IMR-90 (cell line): ENCODE measurements at regions not wholly inside any gene's neighbourhood (a gene's known extent, or its start where the extent isn't known, plus 50 kb on each side); places are given as distances from the start of the nearest gene placed in this dataset.

Source experiments
- ATAC-seq: fragments of 200-7000 bp; cut with Tn5 transposase; 2 replicates; pipeline ENCODE4 v1.9.1; 2020; ENCODE audit warnings: low read depth, mild to moderate bottlenecking, moderate library complexity
- BruUV-seq: library from RNA; stranded (reverse); fragments of 400-500 nt; replicated peaks from 2 replicates; lab custom pipeline; 2021; lab: Mats Ljungman, UMichigan
- CTCF ChIA-PET: fragments of 300-600 bp; formaldehyde crosslinking; extraction: SDS; loops from one replicate; lab custom pipeline; 2021; ENCODE audit warnings: antibody characterized with exemption; lab: Yijun Ruan, JAX
- POLR2A ChIA-PET: fragments of 300-600 bp; sonication (Branson Sonifier 250); formaldehyde crosslinking; loops from one replicate; lab custom pipeline; 2022; ENCODE audit warnings: antibody characterized with exemption; ENCODE audit not compliant: unreplicated experiment; lab: Charles Lee
- DNase-seq: peaks from one replicate; pipeline ENCODE4 v3.0.0; 2013
- H2AFZ ChIP-seq: replicated peaks from 2 replicates; pipeline ENCODE3; 2013; ENCODE audit warnings: low read length, mild to moderate bottlenecking; ENCODE audit not compliant: poor library complexity
- H2AK5ac ChIP-seq: 2 replicates; pipeline ENCODE4 v1.6.1; 2013; ENCODE audit warnings: low read depth, low read length, inconsistent platforms
- H2AK9ac ChIP-seq: replicated peaks from 2 replicates; pipeline ENCODE3; 2013; ENCODE audit warnings: mild to moderate bottlenecking, low read depth, low read length, moderate library complexity; ENCODE audit not compliant: poor library complexity
- H2BK120ac ChIP-seq: 2 replicates; pipeline ENCODE4 v1.6.1; 2013; ENCODE audit warnings: low read depth, low read length, inconsistent platforms
- H2BK15ac ChIP-seq: 3 replicates; pipeline ENCODE4 v1.6.1; 2013; ENCODE audit warnings: low read depth, low read length, inconsistent platforms
- H2BK20ac ChIP-seq: 2 replicates; pipeline ENCODE4 v1.6.1; 2013; ENCODE audit warnings: low read depth, mild to moderate bottlenecking, inconsistent platforms, low read length, moderate library complexity
- H2BK5ac ChIP-seq: 2 replicates; pipeline ENCODE4 v1.6.1; 2013; ENCODE audit warnings: mild to moderate bottlenecking, low read depth, low read length, inconsistent platforms; ENCODE audit not compliant: poor library complexity, severe bottlenecking
- H3K14ac ChIP-seq: replicated peaks from 2 replicates; pipeline ENCODE4 v1.6.1; 2013; ENCODE audit warnings: low read depth, low read length, inconsistent platforms
- H3K18ac ChIP-seq: 2 replicates; pipeline ENCODE4 v1.6.1; 2013; ENCODE audit warnings: low read depth, low read length, control low read depth
- H3K23ac ChIP-seq: 2 replicates; pipeline ENCODE4 v1.6.1; 2013; ENCODE audit warnings: low read depth, low read length, inconsistent platforms
- H3K27ac ChIP-seq: 2 replicates; pipeline ENCODE4 v1.5.1; 2013; ENCODE audit warnings: mild to moderate bottlenecking, control low read depth, low read length; ENCODE audit not compliant: insufficient read depth
- H3K27me3 ChIP-seq: 2 replicates; pipeline ENCODE4 v1.6.1; 2013; ENCODE audit warnings: low read length; ENCODE audit not compliant: control insufficient read depth, insufficient read depth
- H3K36me3 ChIP-seq: 2 replicates; pipeline ENCODE4 v1.6.1; 2013; ENCODE audit warnings: low read length, mixed read lengths; ENCODE audit not compliant: control insufficient read depth, insufficient read depth
- H3K4ac ChIP-seq: 2 replicates; pipeline ENCODE4 v1.6.1; 2013; ENCODE audit warnings: low read depth, low read length, inconsistent platforms
- H3K4me1 ChIP-seq: 2 replicates; pipeline ENCODE4 v1.6.1; 2013; ENCODE audit warnings: low read length, mixed read lengths; ENCODE audit not compliant: control insufficient read depth, insufficient read depth
- H3K4me2 ChIP-seq: 2 replicates; pipeline ENCODE4 v1.6.1; 2013; ENCODE audit warnings: low read depth, mild to moderate bottlenecking, control low read depth, low read length, moderate library complexity
- H3K4me3 ChIP-seq: 2 replicates; pipeline ENCODE4 v1.5.1; 2013; ENCODE audit warnings: low read depth, mild to moderate bottlenecking, control low read depth, low read length, moderate library complexity; ENCODE audit not compliant: insufficient read depth
- H3K56ac ChIP-seq: 2 replicates; pipeline ENCODE4 v1.6.1; 2013; ENCODE audit warnings: low read length, inconsistent platforms; ENCODE audit not compliant: insufficient read depth; ENCODE audit errors: extremely low read depth
- H3K79me1 ChIP-seq, 2 experiments: 2 replicates each; pipeline ENCODE4 v1.6.1; 2013; ENCODE audit warnings: low read length in 2 of 2, inconsistent platforms in 1 of 2, low read depth in 1 of 2
- H3K9ac ChIP-seq: 2 replicates; pipeline ENCODE4 v1.6.1; 2013; ENCODE audit warnings: low read depth, low read length, control low read depth
- H3K9me1 ChIP-seq: 2 replicates; pipeline ENCODE4 v1.6.1; 2013; ENCODE audit warnings: low read length, inconsistent platforms; ENCODE audit not compliant: insufficient read depth
- H3K9me3 ChIP-seq: 2 replicates; pipeline ENCODE4 v1.6.1; 2013; ENCODE audit warnings: low read length; ENCODE audit not compliant: control insufficient read depth, insufficient read depth
- H4K20me1 ChIP-seq: 2 replicates; pipeline ENCODE4 v1.6.1; 2013; ENCODE audit warnings: low read length, inconsistent platforms; ENCODE audit not compliant: insufficient read depth
- H4K5ac ChIP-seq: 2 replicates; pipeline ENCODE4 v1.6.1; 2013; ENCODE audit warnings: mild to moderate bottlenecking, low read depth, low read length, control low read depth
- H4K8ac ChIP-seq, 2 experiments: 2 replicates each; pipeline ENCODE4 v1.6.1; 2013; ENCODE audit warnings: low read depth in 2 of 2, low read length in 2 of 2, control low read depth in 1 of 2, inconsistent platforms in 1 of 2
- H4K91ac ChIP-seq: 2 replicates; pipeline ENCODE4 v1.6.1; 2013; ENCODE audit warnings: low read depth, low read length, inconsistent platforms; ENCODE audit not compliant: insufficient read depth
- CEBPB ChIP-seq: IDR thresholded peaks from 2 replicates; pipeline ENCODE4 v1.6.1; 2012; ENCODE audit warnings: low read depth, low read length, improper control_type of control experiment
- FOS ChIP-seq: fragments of 150-350 bp; IDR thresholded peaks from 2 replicates; pipeline ENCODE4 v1.6.1; 2016; ENCODE audit warnings: low read depth, low read length
- MAZ ChIP-seq: IDR thresholded peaks from 2 replicates; pipeline ENCODE4 v1.6.1; 2012; ENCODE audit warnings: low read depth, mild to moderate bottlenecking, low read length, improper control_type of control experiment, moderate library complexity, borderline replicate concordance
- NFE2L2 ChIP-seq: fragments of 150-350 bp; IDR thresholded peaks from 2 replicates; pipeline ENCODE4 v1.6.1; 2016; ENCODE audit warnings: low read depth, mild to moderate bottlenecking, low read length
- POLR2A ChIP-seq: IDR thresholded peaks from 2 replicates; pipeline ENCODE4 v1.6.1; 2012; ENCODE audit warnings: mild to moderate bottlenecking, low read depth, low read length
- RAD21 ChIP-seq: IDR thresholded peaks from 2 replicates; pipeline ENCODE4 v1.6.1; 2012; ENCODE audit warnings: low read length, improper control_type of control experiment
- USF2 ChIP-seq: fragments of 150-350 bp; IDR thresholded peaks from 2 replicates; pipeline ENCODE4 v1.6.1; 2017; ENCODE audit warnings: mild to moderate bottlenecking, antibody characterized with exemption, low read length, low read depth
- WGBS, 2 experiments: methylation state at CpG; one replicate each; pipeline versions ENCODE4 v1.1.5 to v1.1.7; 2013; ENCODE audit warnings: missing lambda C conversion rate in 2 of 2; ENCODE audit not compliant: insufficient read length in 1 of 2; ENCODE audit errors: extremely low coverage in 2 of 2; 5-methylcytosine and 5-hydroxymethylcytosine counted together
- dilution Hi-C: fragments of 300-500 bp; cut with HindIII; formaldehyde crosslinking; loops from one replicate; pipeline ENCODE4 v1.14.3; 2018; ENCODE audit warnings: low sequenced_read_pairs; ENCODE audit not compliant: unreplicated experiment
- in situ Hi-C: fragments of 300-500 bp; cut with MboI; formaldehyde crosslinking; loops from 3 replicates; pipeline ENCODE4 v1.14.3; 2019; ENCODE audit warnings: low sequenced_read_pairs, inconsistent platforms, mixed read lengths
- intact Hi-C: fragments of 100-400 bp; cut with micrococcal nuclease; formaldehyde crosslinking; loops from 2 replicates; pipeline ENCODE4 v1.10.0; 2022

DNA sequence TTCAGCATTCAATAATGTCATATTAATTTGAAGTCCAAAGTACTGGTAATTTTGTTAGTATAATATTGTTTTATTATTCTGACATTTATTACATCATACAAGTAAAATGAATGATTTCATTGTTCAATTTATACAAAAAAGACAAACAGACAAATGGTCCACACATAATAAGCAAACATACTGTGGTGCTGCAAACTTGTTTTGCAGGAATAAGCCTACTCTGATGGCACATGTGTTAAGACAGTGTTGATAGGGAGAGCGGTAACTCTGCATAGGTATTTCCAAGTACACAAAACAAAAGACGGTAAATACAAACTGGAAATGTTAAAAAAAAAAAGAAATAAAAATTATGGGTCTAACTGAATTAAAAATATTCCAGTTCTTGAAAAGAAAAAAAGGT, 59.7 kb upstream of the DPYD start:
- DNase-seq (no peak), ATAC-seq (no peak)
- H2AK5ac ChIP-seq, result no peak overlapping the region
- no peaks in the 10 kb centered on the region for H4K20me1 ChIP-seq
- no peak overlapping the region for H2BK5ac ChIP-seq
- no peak overlapping the region for H3K27ac ChIP-seq
- no CpG with 5 or more reads among the region's 2 CpGs for WGBS, 2 experiments
- H3K36me3 ChIP-seq, result no peaks in the 10 kb centered on the region
- intact Hi-C loops, result no loop called here
- H2BK15ac ChIP-seq, result no peak overlapping the region
- H3K27me3 ChIP-seq, result no peaks in the 10 kb centered on the region
- H2BK120ac ChIP-seq, result no peak overlapping the region
- no TSS peak for BruUV-seq
- H3K9ac ChIP-seq, result no peak overlapping the region
- no peak overlapping the region for H3K14ac ChIP-seq
- H4K5ac ChIP-seq, result no peak overlapping the region
- no peak overlapping the region for H3K4me2 ChIP-seq
- no peaks in the 10 kb centered on the region for H3K4me1 ChIP-seq
- no peak overlapping the region for H3K4ac ChIP-seq
- no peak overlapping the region for H3K23ac ChIP-seq
- no peak for TF ChIP-seq RAD21
- TF ChIP-seq POLR2A, result no peak
- no peak for TF ChIP-seq NFE2L2
- no peak for TF ChIP-seq FOS
- no peak for TF ChIP-seq USF2
- no peak for TF ChIP-seq CEBPB
- no peak for TF ChIP-seq MAZ
- H3K79me1 ChIP-seq, result no peaks in the 10 kb centered on the region
- no peaks in the 10 kb centered on the region for H3K9me3 ChIP-seq
- no peak overlapping the region for H2AK9ac ChIP-seq
- in situ Hi-C loops, result no loop called here
- no peak overlapping the region for H4K91ac ChIP-seq
- ChIA-PET CTCF (no interaction called here), POLR2A (no interaction called here)
- dilution Hi-C loops, result no loop called here
- H3K18ac ChIP-seq, result no peak overlapping the region
- no peak overlapping the region for H3K56ac ChIP-seq
- no peak overlapping the region for H2AFZ ChIP-seq
- H4K8ac ChIP-seq, result no peak overlapping the region
- H3K4me3 ChIP-seq, result no peak overlapping the region
- H2BK20ac ChIP-seq, result no peak overlapping the region
- no peaks in the 10 kb centered on the region for H3K9me1 ChIP-seq
